ENCODE measurements at regions not wholly inside any gene's neighbourhood (a gene's known extent, or its start where the extent isn't known, plus 50 kb on each side); places are given as distances from the start of the nearest gene placed in this dataset.
"Not testable (repeated sequence)": the region's sequence is repeated elsewhere in the genome, so short reads cannot be mapped to it uniquely, and the experiment has no call there.

DNA sequence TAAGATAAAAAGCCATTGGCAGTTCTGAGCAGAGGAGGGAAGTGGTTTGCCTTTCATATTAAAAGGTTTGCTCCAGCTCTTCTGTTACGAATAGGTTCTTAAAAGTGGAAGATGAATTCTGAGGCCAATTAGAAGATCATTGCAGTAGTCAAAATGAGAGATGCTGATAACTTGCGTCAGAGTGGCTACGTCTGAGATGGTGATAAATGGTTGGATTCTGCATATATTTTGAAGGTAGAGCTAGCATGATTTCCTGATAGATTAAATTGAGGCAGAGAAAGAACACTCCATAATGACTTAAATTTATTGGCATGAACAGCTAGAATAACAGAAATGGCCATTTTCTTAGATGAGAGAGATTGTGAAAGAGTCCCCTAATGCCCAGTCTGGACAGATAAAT, 652.6 kb downstream of the DACH1 start:
- Mint-ChIP-seq H3K4me1 (ENCODE audit: low read depth) (no peaks in the 10 kb centered on the region), H3K9me3 (no peaks in the 10 kb centered on the region), H3K4me3 (no peak overlapping the region), H3K27me3 (no peaks in the 10 kb centered on the region), H3K36me3 (ENCODE audit: low read depth) (no peaks in the 10 kb centered on the region), H3K27ac (no peak overlapping the region)
- intact Hi-C loops (cut with micrococcal nuclease): no loop called here
- no peak for ATAC-seq
- ChIA-PET CTCF (no interaction called here), POLR2A (no interaction called here)
- no peak for DNase-seq
- TF ChIP-seq, protein P1, sequence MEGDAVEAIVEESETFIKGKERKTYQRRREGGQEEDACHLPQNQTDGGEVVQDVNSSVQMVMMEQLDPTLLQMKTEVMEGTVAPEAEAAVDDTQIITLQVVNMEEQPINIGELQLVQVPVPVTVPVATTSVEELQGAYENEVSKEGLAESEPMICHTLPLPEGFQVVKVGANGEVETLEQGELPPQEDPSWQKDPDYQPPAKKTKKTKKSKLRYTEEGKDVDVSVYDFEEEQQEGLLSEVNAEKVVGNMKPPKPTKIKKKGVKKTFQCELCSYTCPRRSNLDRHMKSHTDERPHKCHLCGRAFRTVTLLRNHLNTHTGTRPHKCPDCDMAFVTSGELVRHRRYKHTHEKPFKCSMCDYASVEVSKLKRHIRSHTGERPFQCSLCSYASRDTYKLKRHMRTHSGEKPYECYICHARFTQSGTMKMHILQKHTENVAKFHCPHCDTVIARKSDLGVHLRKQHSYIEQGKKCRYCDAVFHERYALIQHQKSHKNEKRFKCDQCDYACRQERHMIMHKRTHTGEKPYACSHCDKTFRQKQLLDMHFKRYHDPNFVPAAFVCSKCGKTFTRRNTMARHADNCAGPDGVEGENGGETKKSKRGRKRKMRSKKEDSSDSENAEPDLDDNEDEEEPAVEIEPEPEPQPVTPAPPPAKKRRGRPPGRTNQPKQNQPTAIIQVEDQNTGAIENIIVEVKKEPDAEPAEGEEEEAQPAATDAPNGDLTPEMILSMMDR (IDR thresholded peaks at IDR 0.05): no peak

DNA sequence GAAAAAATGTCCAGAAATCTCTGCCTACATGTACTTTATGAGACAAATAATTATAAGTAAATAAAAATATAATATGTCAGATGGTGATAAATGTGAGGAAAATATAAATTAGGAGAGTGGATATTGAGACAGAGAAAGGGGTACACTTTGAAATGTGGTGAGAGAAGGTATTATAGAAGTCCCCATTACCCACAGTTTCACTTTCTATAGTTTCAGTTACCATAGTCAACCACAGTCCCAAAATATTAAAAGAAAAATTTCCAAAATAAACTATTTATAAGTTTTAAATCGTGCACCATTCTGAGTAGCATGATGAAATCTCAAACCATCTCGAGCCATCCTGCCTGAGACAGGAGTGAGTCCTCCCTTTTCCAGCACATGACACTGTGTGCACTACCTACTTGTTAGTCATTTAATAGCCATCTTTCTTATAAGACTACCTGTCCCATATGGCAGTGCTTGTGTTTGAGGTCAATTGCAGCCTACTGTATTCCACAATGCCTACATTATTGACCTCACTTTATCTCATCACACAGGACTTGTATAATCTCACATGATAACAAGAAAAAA, 653.7 kb downstream of the DACH1 start:
- Mint-ChIP-seq H3K4me3 (no peak overlapping the region), H3K36me3 (ENCODE audit: low read depth) (no peaks in the 10 kb centered on the region), H3K27ac (no peak overlapping the region), H3K4me1 (ENCODE audit: low read depth) (no peaks in the 10 kb centered on the region), H3K27me3 (no peaks in the 10 kb centered on the region), H3K9me3 (no peaks in the 10 kb centered on the region)
- CTCF ChIA-PET: no interaction called here
- ATAC-seq (no peak), DNase-seq (no peak)
- TF ChIP-seq, protein P1 (IDR thresholded peaks at IDR 0.05): no peak
- intact Hi-C loops (cut with micrococcal nuclease): no loop called here
- POLR2A ChIA-PET: no interaction called here

DNA sequence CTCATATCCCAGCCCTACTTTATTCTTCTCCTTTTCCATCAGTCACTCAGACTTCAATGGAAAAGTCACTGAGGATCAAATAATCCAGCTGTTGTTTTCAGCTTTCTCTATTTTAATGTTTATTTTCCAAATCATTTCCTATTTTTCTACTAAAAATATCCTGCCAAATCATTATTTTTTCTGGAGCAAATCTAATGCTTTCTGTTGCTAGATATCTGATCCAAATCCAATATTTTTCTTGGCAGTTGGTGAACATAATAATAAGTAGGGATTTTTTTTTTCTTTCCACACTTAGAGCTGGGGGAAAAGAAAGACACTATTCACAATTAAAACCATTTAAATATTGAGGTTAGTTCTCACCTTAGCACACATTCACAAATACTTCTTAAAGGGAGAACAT, 656.1 kb downstream of the DACH1 start:
- ATAC-seq (no peak), DNase-seq (no peak)
- intact Hi-C loops (cut with micrococcal nuclease): no loop called here
- Mint-ChIP-seq H3K9me3 (no peaks in the 10 kb centered on the region), H3K4me1 (ENCODE audit: low read depth) (no peaks in the 10 kb centered on the region), H3K27ac (no peak overlapping the region), H3K27me3 (no peaks in the 10 kb centered on the region), H3K36me3 (ENCODE audit: low read depth) (no peaks in the 10 kb centered on the region), H3K4me3 (no peak overlapping the region)
- ChIA-PET CTCF (no interaction called here), POLR2A (no interaction called here)
- TF ChIP-seq, protein P1 (IDR thresholded peaks at IDR 0.05): no peak

DNA sequence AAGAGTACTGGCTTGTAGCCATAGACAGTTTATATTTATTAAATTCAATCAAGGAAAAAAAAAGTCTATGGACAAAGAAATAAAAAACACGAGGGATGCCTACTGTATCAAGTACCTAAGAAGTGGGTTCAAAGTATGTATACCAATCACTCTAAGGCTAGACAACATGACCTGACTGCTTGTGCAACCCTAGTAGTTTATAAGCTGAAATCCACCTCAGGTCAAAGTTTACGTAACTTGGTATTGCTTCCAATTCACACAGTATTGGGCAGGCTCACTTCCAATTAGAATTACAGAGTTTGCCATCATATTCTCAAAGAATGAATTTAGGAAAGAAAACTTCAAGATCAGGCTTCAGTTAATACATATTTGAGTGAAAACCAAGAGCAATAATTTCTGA, 657.8 kb downstream of the DACH1 start:
- Mint-ChIP-seq H3K27ac (no peak overlapping the region), H3K27me3 (no peaks in the 10 kb centered on the region), H3K4me1 (ENCODE audit: low read depth) (no peaks in the 10 kb centered on the region), H3K4me3 (no peak overlapping the region), H3K9me3 (no peaks in the 10 kb centered on the region), H3K36me3 (ENCODE audit: low read depth) (no peaks in the 10 kb centered on the region)
- CTCF ChIA-PET: no interaction called here
- POLR2A ChIA-PET: no interaction called here
- no peak for ATAC-seq
- DNase-seq: no peak
- TF ChIP-seq, protein P1 (IDR thresholded peaks at IDR 0.05): no peak
- intact Hi-C loops (cut with micrococcal nuclease): no loop called here

DNA sequence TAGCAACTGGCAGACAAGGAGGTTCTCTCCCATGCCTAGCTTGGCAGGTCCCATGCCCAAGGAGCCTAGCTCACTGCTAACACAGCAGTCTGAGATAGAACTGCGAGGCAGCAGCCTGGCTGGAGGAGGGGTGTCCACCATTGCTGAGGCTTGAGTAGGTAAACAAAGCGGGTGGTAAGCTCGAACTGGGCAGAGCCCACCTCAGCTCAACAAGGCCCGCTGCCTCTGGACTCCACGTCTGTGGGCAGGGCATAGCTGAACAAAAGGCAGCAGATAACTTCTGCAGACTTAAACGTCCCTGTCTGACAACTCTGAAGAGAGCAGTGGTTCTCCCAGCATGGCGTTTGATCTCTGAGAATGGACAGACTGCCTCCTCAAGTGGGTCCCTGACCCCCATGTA, 682.4 kb downstream of the DACH1 start:
- POLR2A ChIA-PET; ATAC-seq; DNase-seq; H3K4me3 Mint-ChIP-seq; intact Hi-C loops (cut with micrococcal nuclease); H3K27me3 Mint-ChIP-seq; H3K27ac Mint-ChIP-seq; H3K4me1 Mint-ChIP-seq (ENCODE audit: low read depth); CTCF ChIA-PET; H3K36me3 Mint-ChIP-seq (ENCODE audit: low read depth): not testable (repeated sequence)
- H3K9me3 Mint-ChIP-seq: peaks cover 15% of the 10 kb centered on the region

DNA sequence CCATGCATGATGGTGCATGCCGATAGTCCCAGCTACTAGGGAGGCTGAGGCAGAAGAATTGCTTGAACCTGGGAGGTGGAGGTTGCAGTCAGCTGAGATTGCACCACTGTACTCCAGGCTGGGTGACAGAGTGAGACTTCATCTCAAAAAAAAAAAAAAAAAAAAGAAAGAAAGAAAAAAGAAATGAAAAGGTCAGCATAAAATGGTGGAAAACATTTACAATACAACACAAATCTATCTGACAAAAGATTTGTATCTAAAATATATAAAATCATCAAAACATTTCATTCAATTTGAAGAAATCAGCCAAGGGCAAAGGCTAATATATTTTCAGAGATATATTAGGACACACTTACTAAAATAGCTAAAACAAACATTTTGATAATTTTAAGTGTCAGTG, 683.7 kb downstream of the DACH1 start:
- H3K4me1 Mint-ChIP-seq (ENCODE audit: low read depth); H3K27ac Mint-ChIP-seq; H3K4me3 Mint-ChIP-seq; CTCF ChIA-PET; intact Hi-C loops (cut with micrococcal nuclease); H3K27me3 Mint-ChIP-seq; ATAC-seq; DNase-seq; H3K36me3 Mint-ChIP-seq (ENCODE audit: low read depth); POLR2A ChIA-PET: not testable (repeated sequence)
- H3K9me3 Mint-ChIP-seq: peaks cover 15% of the 10 kb centered on the region

All from activated CD8-positive, alpha-beta T cell treated with anti-CD3 and anti-CD28 coated beads for 36 hours (primary cell).